Nephron progenitor cell (in vitro differentiated cells): ENCODE measurements at regions not wholly inside any gene's neighbourhood (a gene's known extent, or its start where the extent isn't known, plus 50 kb on each side); places are given as distances from the start of the nearest gene placed in this dataset.

Experiments
- DNase-seq: peaks from one replicate; pipeline ENCODE4 v3.0.0; 2021
- H3K27ac Mint-ChIP-seq: 2 replicates; pipeline ENCODE4 v1.8.0; 2021; ENCODE audit warnings: mild to moderate bottlenecking, moderate library complexity, mixed read lengths
- H3K27me3 Mint-ChIP-seq: 2 replicates; pipeline ENCODE4 v1.8.0; 2021; ENCODE audit warnings: mild to moderate bottlenecking, low read depth, mixed read lengths; ENCODE audit not compliant: poor library complexity
- H3K36me3 Mint-ChIP-seq: 2 replicates; pipeline ENCODE4 v1.8.0; 2021; ENCODE audit warnings: low read depth, mixed read lengths
- H3K4me1 Mint-ChIP-seq: 2 replicates; pipeline ENCODE4 v1.8.0; 2021; ENCODE audit warnings: mixed read lengths
- H3K4me3 Mint-ChIP-seq: 2 replicates; pipeline ENCODE4 v1.8.0; 2021; ENCODE audit warnings: mild to moderate bottlenecking, moderate library complexity, mixed read lengths
- H3K9me3 Mint-ChIP-seq: 2 replicates; pipeline ENCODE4 v1.8.0; 2021; ENCODE audit warnings: mild to moderate bottlenecking, moderate library complexity, mixed read lengths
- CTCF ChIP-seq: fragments of 200-600 bp; sonication (generic); IDR thresholded peaks from 2 replicates; pipeline ENCODE4 v1.5.0; 2021; ENCODE audit warnings: antibody characterized with exemption

DNA sequence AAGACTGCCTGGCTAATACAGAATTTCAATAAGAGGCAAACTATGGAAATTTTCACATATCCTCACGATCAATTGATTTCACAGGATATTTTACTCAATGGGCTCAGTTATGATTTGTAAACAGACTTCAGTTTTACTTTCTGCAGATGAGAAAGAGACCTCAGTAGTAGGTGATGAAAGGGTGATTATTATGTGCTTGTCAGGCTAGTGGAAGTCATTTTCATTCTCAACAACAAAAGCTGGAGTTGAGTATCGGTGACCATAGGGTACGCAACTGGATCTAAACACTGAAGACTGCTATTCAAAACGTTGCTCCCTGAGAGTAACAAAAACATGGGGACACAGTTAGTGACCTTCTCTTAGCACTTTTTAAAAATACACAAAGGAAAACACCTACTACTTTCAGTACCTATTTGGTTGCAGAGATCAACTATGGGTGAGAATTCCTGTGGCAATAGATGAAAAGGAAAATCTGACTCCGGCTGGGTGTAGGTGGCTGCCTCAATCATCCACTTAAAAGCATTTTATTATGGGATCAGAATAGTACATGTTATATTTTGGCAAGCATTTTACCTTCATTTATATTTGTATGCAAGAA is 126.2 kb upstream of the VRK2 start:
- TF ChIP-seq CTCF, result no peak
- DNase-seq, result no peak
- Mint-ChIP-seq H3K9me3 (no peaks in the 10 kb centered on the region), H3K36me3 (no peaks in the 10 kb centered on the region), H3K4me1 (no peaks in the 10 kb centered on the region), H3K4me3 (no peak overlapping the region), H3K27ac (no peak overlapping the region), H3K27me3 (no peaks in the 10 kb centered on the region)

DNA sequence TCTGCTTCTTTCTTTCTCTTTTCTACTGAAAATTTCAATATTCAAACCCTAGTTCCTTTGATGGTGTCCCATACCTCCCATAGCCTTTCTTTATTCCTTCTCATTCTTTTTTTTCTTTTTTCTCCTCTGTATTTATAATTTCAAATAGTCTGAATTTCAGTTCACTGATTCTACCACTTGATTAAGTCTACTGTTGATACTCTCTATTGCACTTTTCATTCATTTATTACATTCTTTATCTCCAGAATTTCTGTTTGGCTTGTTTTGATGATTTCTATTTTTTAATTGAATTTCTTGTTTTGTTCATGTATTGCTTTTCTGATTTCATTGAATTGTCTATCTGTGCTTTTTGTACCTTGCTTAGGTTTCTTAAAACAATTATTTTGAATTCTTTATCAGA is 111.9 kb upstream of the VRK2 start:
- Mint-ChIP-seq H3K4me3 (no peak overlapping the region), H3K27ac (no peak overlapping the region), H3K27me3 (no peaks in the 10 kb centered on the region), H3K36me3 (peaks cover 5% of the 10 kb centered on the region), H3K9me3 (peaks cover 38% of the 10 kb centered on the region), H3K4me1 (no peaks in the 10 kb centered on the region)
- TF ChIP-seq CTCF, result no peak
- no peak for DNase-seq

- H3K36me3 Mint-ChIP-seq, result peaks cover 5% of the 10 kb centered on the region
These were observed 110.4 kb upstream of the VRK2 start for GRCh38 chr2:57936216-57936615.

DNA sequence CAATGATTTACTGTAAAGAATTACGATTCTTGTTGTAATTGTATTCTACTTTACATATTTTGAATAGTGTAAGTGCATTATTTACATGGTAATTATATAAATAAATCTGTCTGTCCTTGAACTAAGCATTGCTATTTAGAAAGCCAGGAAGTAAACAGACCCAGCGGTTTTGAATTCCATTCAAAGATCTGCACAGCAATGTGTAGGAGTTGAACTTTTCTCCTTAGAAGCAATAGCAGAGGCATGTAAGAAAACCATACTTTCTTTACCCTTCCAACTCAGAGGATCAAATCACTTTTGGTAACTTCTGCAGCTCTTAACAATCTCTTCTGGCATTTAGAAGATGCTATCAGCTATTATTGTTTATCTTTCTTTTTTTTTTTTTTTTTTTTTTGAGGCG is 109.2 kb upstream of the VRK2 start:
- no peak for DNase-seq
- peaks cover 5% of the 10 kb centered on the region for H3K36me3 Mint-ChIP-seq

More at GRCh38 chr2:57936216-57936615, 110.4 kb upstream of the VRK2 start:
- no peak overlapping the region for H3K4me3 Mint-ChIP-seq
- TF ChIP-seq CTCF, result no peak
- no peaks in the 10 kb centered on the region for H3K4me1 Mint-ChIP-seq
- no peaks in the 10 kb centered on the region for H3K27me3 Mint-ChIP-seq
- H3K9me3 Mint-ChIP-seq, result peaks cover 38% of the 10 kb centered on the region
- no peak overlapping the region for H3K27ac Mint-ChIP-seq
- no peak for DNase-seq

GRCh38 chr2:57941816-57942215 is 104.8 kb upstream of the VRK2 start:
- H3K4me1 Mint-ChIP-seq, result no peaks in the 10 kb centered on the region

More for the DNA sequence above, 109.2 kb upstream of the VRK2 start:
- no peaks in the 10 kb centered on the region for H3K4me1 Mint-ChIP-seq
- peaks cover 38% of the 10 kb centered on the region for H3K9me3 Mint-ChIP-seq
- H3K27me3 Mint-ChIP-seq, result no peaks in the 10 kb centered on the region
- no peak overlapping the region for H3K4me3 Mint-ChIP-seq
- H3K27ac Mint-ChIP-seq, result no peak overlapping the region
- no peak for TF ChIP-seq CTCF

More at GRCh38 chr2:57941816-57942215, 104.8 kb upstream of the VRK2 start:
- no peaks in the 10 kb centered on the region for H3K36me3 Mint-ChIP-seq
- H3K4me3 Mint-ChIP-seq, result no peak overlapping the region
- no peak for DNase-seq
- H3K27ac Mint-ChIP-seq, result no peak overlapping the region
- no peak for TF ChIP-seq CTCF
- no peaks in the 10 kb centered on the region for H3K27me3 Mint-ChIP-seq
- H3K9me3 Mint-ChIP-seq, result peaks cover under 1% of the 10 kb centered on the region
